ENCODE measurements at regions not wholly inside any gene's neighbourhood (a gene's known extent, or its start where the extent isn't known, plus 50 kb on each side); places are given as distances from the start of the nearest gene placed in this dataset.

GRCh38 chr22:48112687-48113521 is 1350.5 kb downstream of the TBC1D22A start:
- DNase-seq (ENCODE audit: low read depth in 3 of 3), result no peak

GRCh38 chr22:48106715-48107259 is 1344.3 kb downstream of the TBC1D22A start:
- no peak for DNase-seq (ENCODE audit: low read depth in 3 of 3)

- DNase-seq (ENCODE audit: low read depth in 3 of 3), result no peak
Measured at GRCh38 chr22:48106215-48106614, 1343.8 kb downstream of the TBC1D22A start.

GRCh38 chr22:48105259-48105658 is 1342.8 kb downstream of the TBC1D22A start:
- no peak for DNase-seq (ENCODE audit: low read depth in 3 of 3)

GRCh38 chr22:48104766-48105165 is 1342.3 kb downstream of the TBC1D22A start:
- DNase-seq (ENCODE audit: low read depth in 3 of 3), result no peak

- no peak for DNase-seq (ENCODE audit: low read depth in 3 of 3)
Measured at GRCh38 chr22:48104102-48104738, 1341.8 kb downstream of the TBC1D22A start.

GRCh38 chr22:48103126-48103875 is 1340.9 kb downstream of the TBC1D22A start:
- DNase-seq (ENCODE audit: low read depth in 3 of 3), result no peak

- no peak for DNase-seq (ENCODE audit: low read depth in 3 of 3)
Measured at GRCh38 chr22:48102581-48102980, 1340.1 kb downstream of the TBC1D22A start.

- DNase-seq (ENCODE audit: low read depth in 3 of 3), result no peak
Measured at GRCh38 chr22:48101704-48102103, 1339.3 kb downstream of the TBC1D22A start.

- DNase-seq (ENCODE audit: low read depth in 3 of 3), result no peak
Measured at GRCh38 chr22:48100685-48101417, 1338.4 kb downstream of the TBC1D22A start.

- DNase-seq (ENCODE audit: low read depth in 3 of 3), result no peak
Measured at GRCh38 chr22:48099671-48100070, 1337.2 kb downstream of the TBC1D22A start.

GRCh38 chr22:48099251-48099650 is 1336.8 kb downstream of the TBC1D22A start:
- no peak for DNase-seq (ENCODE audit: low read depth in 3 of 3)

- DNase-seq (ENCODE audit: low read depth in 3 of 3), result no peak
Measured at GRCh38 chr22:48098921-48099245, 1336.4 kb downstream of the TBC1D22A start.

GRCh38 chr22:48098243-48098920 is 1335.9 kb downstream of the TBC1D22A start:
- DNase-seq (ENCODE audit: low read depth in 3 of 3), result no peak

- no peak for DNase-seq (ENCODE audit: low read depth in 3 of 3)
Measured at GRCh38 chr22:48097723-48098122, 1335.3 kb downstream of the TBC1D22A start.

- DNase-seq (ENCODE audit: low read depth in 3 of 3), result no peak
Measured at GRCh38 chr22:48096851-48097665, 1334.6 kb downstream of the TBC1D22A start.

- DNase-seq (ENCODE audit: low read depth in 3 of 3), result no peak
Measured at GRCh38 chr22:48096411-48096810, 1334.0 kb downstream of the TBC1D22A start.

- no peak for DNase-seq (ENCODE audit: low read depth in 3 of 3)
Measured at GRCh38 chr22:48093981-48094380, 1331.5 kb downstream of the TBC1D22A start.

- no peak for DNase-seq (ENCODE audit: low read depth in 3 of 3)
Measured at GRCh38 chr22:48092866-48093265, 1330.4 kb downstream of the TBC1D22A start.

GRCh38 chr22:48091656-48092223 is 1329.3 kb downstream of the TBC1D22A start:
- no peak for DNase-seq (ENCODE audit: low read depth in 3 of 3)

Measured in stimulated activated CD4-positive, alpha-beta T cell treated with anti-CD3 and anti-CD28 coated beads, TNF-alpha, amount 100 ng/mL, for 48 hours (primary cell).